ENCODE measurements at regions not wholly inside any gene's neighbourhood (a gene's known extent, or its start where the extent isn't known, plus 50 kb on each side); places are given as distances from the start of the nearest gene placed in this dataset.
"Not testable (repeated sequence)": the region's sequence is repeated elsewhere in the genome, so short reads cannot be mapped to it uniquely, and the experiment has no call there.

- FAIRE-seq, result no peak
- DNase-seq (ENCODE audit: insufficient read length, low spot score), result no peak
- no peak for TF ChIP-seq PAX5 (IDR thresholded peaks at IDR 0.05; ENCODE audit: insufficient read depth, low read length, severe bottlenecking)
Measured at GRCh38 chr4:184335520-184335919, 117.8 kb upstream of the ENPP6 start.

GRCh38 chr4:184333446-184333845 lies 115.8 kb upstream of the ENPP6 start:
- not testable (repeated sequence) for FAIRE-seq; DNase-seq (ENCODE audit: insufficient read length, low spot score)

- TF ChIP-seq POLR2AphosphoS5 (IDR thresholded peaks at IDR 0.05; ENCODE audit: low read depth, low read length), result 0 out of 2 replicates have a peak, but pooled peaks have one; percentile 31
- no peak for TF ChIP-seq TAF1 (IDR thresholded peaks at IDR 0.05; ENCODE audit: low read depth, low read length)
- FAIRE-seq (peak; percentile 87), DNase-seq (ENCODE audit: insufficient read length, low spot score) (no peak)
Measured at GRCh38 chr4:184331268-184331995, 113.8 kb upstream of the ENPP6 start.

GRCh38 chr4:184330517-184331094 lies 112.9 kb upstream of the ENPP6 start:
- peak; percentile 81 for FAIRE-seq
- not testable (repeated sequence) for DNase-seq (ENCODE audit: insufficient read length, low spot score)

GRCh38 chr4:184329659-184330400 lies 112.2 kb upstream of the ENPP6 start:
- TF ChIP-seq POLR2A (IDR thresholded peaks at IDR 0.05; ENCODE audit: low read depth, low read length) (peak; percentile 48; the same call in 1 of the 2 replicates), POU2F2 (IDR thresholded peaks at IDR 0.05; ENCODE audit: low read depth, low read length) (peak; percentile 85), TAF1 (IDR thresholded peaks at IDR 0.05; ENCODE audit: low read depth, low read length) (no peak), PAX5 (IDR thresholded peaks at IDR 0.05; ENCODE audit: insufficient read depth, low read length, severe bottlenecking) (no peak), SPI1 (IDR thresholded peaks at IDR 0.05; ENCODE audit: low read depth, low read length) (peak; percentile 87), POLR2AphosphoS5 (IDR thresholded peaks at IDR 0.05; ENCODE audit: low read depth, low read length) (no peak; the same call in 1 of the 2 replicates)
- DNase-seq (ENCODE audit: insufficient read length, low spot score) (no peak), FAIRE-seq (peak; percentile 98)

GRCh38 chr4:184329235-184329634 lies 111.6 kb upstream of the ENPP6 start:
- FAIRE-seq, result no peak
- TF ChIP-seq POLR2A (IDR thresholded peaks at IDR 0.05; ENCODE audit: low read depth, low read length) (no peak), POU2F2 (IDR thresholded peaks at IDR 0.05; ENCODE audit: low read depth, low read length) (no peak)
- no peak for DNase-seq (ENCODE audit: insufficient read length, low spot score)

- TF ChIP-seq SPI1 (IDR thresholded peaks at IDR 0.05; ENCODE audit: low read depth, low read length) (no peak), TAF1 (IDR thresholded peaks at IDR 0.05; ENCODE audit: low read depth, low read length) (0 out of 2 replicates have a peak, but pooled peaks have one; percentile 56), POU2F2 (IDR thresholded peaks at IDR 0.05; ENCODE audit: low read depth, low read length) (peak; percentile 96), PAX5 (IDR thresholded peaks at IDR 0.05; ENCODE audit: insufficient read depth, low read length, severe bottlenecking) (peak; percentile 40), POLR2A (IDR thresholded peaks at IDR 0.05; ENCODE audit: low read depth, low read length) (peak; percentile 79), POLR2AphosphoS5 (IDR thresholded peaks at IDR 0.05; ENCODE audit: low read depth, low read length) (peak; percentile 87)
- no peak for DNase-seq (ENCODE audit: insufficient read length, low spot score)
- FAIRE-seq, result no peak
Measured at GRCh38 chr4:184328022-184328736, 110.5 kb upstream of the ENPP6 start.

- FAIRE-seq, result no peak
- no peak for DNase-seq (ENCODE audit: insufficient read length, low spot score)
- TF ChIP-seq POU2F2 (IDR thresholded peaks at IDR 0.05; ENCODE audit: low read depth, low read length) (no peak), POLR2AphosphoS5 (IDR thresholded peaks at IDR 0.05; ENCODE audit: low read depth, low read length) (no peak), SPI1 (IDR thresholded peaks at IDR 0.05; ENCODE audit: low read depth, low read length) (no peak), PAX5 (IDR thresholded peaks at IDR 0.05; ENCODE audit: insufficient read depth, low read length, severe bottlenecking) (no peak), TAF1 (IDR thresholded peaks at IDR 0.05; ENCODE audit: low read depth, low read length) (no peak), POLR2A (IDR thresholded peaks at IDR 0.05; ENCODE audit: low read depth, low read length) (no peak)
Measured at GRCh38 chr4:184324939-184325477, 107.3 kb upstream of the ENPP6 start.

- no peak for DNase-seq (ENCODE audit: insufficient read length, low spot score)
- TF ChIP-seq PAX5 (IDR thresholded peaks at IDR 0.05; ENCODE audit: insufficient read depth, low read length, severe bottlenecking), result no peak
- no peak for TF ChIP-seq SPI1 (IDR thresholded peaks at IDR 0.05; ENCODE audit: low read depth, low read length)
- TF ChIP-seq TAF1 (IDR thresholded peaks at IDR 0.05; ENCODE audit: low read depth, low read length), result no peak
- TF ChIP-seq POLR2A (IDR thresholded peaks at IDR 0.05; ENCODE audit: low read depth, low read length), result no peak
- no peak for TF ChIP-seq POLR2AphosphoS5 (IDR thresholded peaks at IDR 0.05; ENCODE audit: low read depth, low read length)
- no peak for TF ChIP-seq POU2F2 (IDR thresholded peaks at IDR 0.05; ENCODE audit: low read depth, low read length)
- peak; percentile 16 for FAIRE-seq
Measured at GRCh38 chr4:184322328-184323025, 104.8 kb upstream of the ENPP6 start.

Data from GM12891 (cell line).